ENCODE measurements at regions not wholly inside any gene's neighbourhood (a gene's known extent, or its start where the extent isn't known, plus 50 kb on each side); places are given as distances from the start of the nearest gene placed in this dataset.

GRCh38 chr3:174430986-174431385 is 428.1 kb upstream of the NAALADL2 start:
- Histone ChIP-seq H3K27me3 (ENCODE audit: control insufficient read depth, extremely low read depth, insufficient read depth, low read length) (no peaks in the 10 kb centered on the region), H3K4me1 (ENCODE audit: control insufficient read depth, extremely low read depth, insufficient read depth, low read length) (peaks cover 7% of the 10 kb centered on the region), H3K36me3 (ENCODE audit: control insufficient read depth in 2 of 2, extremely low read depth in 1 of 2, insufficient read depth in 2 of 2, low read length in 2 of 2) (no peaks in the 10 kb centered on the region), H3K27ac (ENCODE audit: control insufficient read depth, insufficient read depth, low read length) (no peak overlapping the region), H3K9ac (ENCODE audit: control insufficient read depth, extremely low read depth, insufficient read depth, low read length) (no peak overlapping the region), H3K79me2 (ENCODE audit: control insufficient read depth, insufficient read depth, low read length) (no peaks in the 10 kb centered on the region), H3K4me2 (ENCODE audit: control insufficient read depth, extremely low read depth, insufficient read depth, low read depth, low read length) (no peak overlapping the region), H3K9me1 (ENCODE audit: control insufficient read depth, extremely low read depth, insufficient read depth, low read length) (no peaks in the 10 kb centered on the region), H3K9me3 (ENCODE audit: control insufficient read depth, low read depth, low read length) (peaks cover 3% of the 10 kb centered on the region), H2AFZ (ENCODE audit: control insufficient read depth, low read length) (no peak overlapping the region), H3K4me3 (ENCODE audit: control insufficient read depth in 2 of 3, extremely low read depth in 1 of 3, insufficient read depth in 2 of 3, low read depth in 1 of 3, low read length in 3 of 3) (no peak overlapping the region), H4K20me1 (ENCODE audit: control insufficient read depth, extremely low read depth, insufficient read depth, low read length) (no peaks in the 10 kb centered on the region)
- dilution Hi-C loops (cut with MboI; ENCODE audit: extremely low pct_ligation_motif_present, low sequenced_read_pairs), result no loop called here
- no peak for TF ChIP-seq EZH2 (IDR thresholded peaks at IDR 0.05; ENCODE audit: low read length)
- TF ChIP-seq, protein P1, sequence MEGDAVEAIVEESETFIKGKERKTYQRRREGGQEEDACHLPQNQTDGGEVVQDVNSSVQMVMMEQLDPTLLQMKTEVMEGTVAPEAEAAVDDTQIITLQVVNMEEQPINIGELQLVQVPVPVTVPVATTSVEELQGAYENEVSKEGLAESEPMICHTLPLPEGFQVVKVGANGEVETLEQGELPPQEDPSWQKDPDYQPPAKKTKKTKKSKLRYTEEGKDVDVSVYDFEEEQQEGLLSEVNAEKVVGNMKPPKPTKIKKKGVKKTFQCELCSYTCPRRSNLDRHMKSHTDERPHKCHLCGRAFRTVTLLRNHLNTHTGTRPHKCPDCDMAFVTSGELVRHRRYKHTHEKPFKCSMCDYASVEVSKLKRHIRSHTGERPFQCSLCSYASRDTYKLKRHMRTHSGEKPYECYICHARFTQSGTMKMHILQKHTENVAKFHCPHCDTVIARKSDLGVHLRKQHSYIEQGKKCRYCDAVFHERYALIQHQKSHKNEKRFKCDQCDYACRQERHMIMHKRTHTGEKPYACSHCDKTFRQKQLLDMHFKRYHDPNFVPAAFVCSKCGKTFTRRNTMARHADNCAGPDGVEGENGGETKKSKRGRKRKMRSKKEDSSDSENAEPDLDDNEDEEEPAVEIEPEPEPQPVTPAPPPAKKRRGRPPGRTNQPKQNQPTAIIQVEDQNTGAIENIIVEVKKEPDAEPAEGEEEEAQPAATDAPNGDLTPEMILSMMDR (optimal IDR thresholded peaks at IDR 0.05 in 1 of 3, IDR thresholded peaks at IDR 0.05 in 1 of 3, conservative IDR thresholded peaks at IDR 0.05 in 1 of 3; ENCODE audit: extremely low read depth in 1 of 3, insufficient read depth in 2 of 3, low read length in 3 of 3), result no peak
- DNase-seq (ENCODE audit: low read depth, low spot score) (no peak), FAIRE-seq (no peak)

DNA sequence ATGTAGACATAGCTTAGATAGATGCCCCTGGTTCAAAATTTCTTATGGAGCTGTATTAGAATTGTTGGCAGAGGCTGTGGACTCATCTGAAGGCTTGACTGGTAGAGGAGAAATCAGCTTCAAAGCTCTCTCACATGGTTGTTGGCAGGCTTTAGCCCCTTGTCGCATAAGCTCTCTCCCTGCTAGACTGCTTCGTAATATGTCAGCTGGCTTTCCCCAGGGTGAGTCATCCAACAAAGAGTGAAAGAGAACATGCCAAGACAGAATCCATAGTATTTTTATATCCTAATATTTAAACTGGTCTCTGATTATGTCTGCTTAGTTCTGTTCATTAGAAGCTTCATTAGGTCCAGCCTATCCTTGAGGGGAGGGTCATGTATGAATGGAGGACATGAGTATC is 427.4 kb upstream of the NAALADL2 start:
- H3K27me3 ChIP-seq (ENCODE audit: control insufficient read depth, extremely low read depth, insufficient read depth, low read length), result no peaks in the 10 kb centered on the region
- H3K9me1 ChIP-seq (ENCODE audit: control insufficient read depth, extremely low read depth, insufficient read depth, low read length), result no peaks in the 10 kb centered on the region
- DNase-seq (ENCODE audit: low read depth, low spot score), result no peak
- dilution Hi-C loops (cut with MboI; ENCODE audit: extremely low pct_ligation_motif_present, low sequenced_read_pairs), result no loop called here
- TF ChIP-seq, protein P1 (optimal IDR thresholded peaks at IDR 0.05 in 1 of 3, IDR thresholded peaks at IDR 0.05 in 1 of 3, conservative IDR thresholded peaks at IDR 0.05 in 1 of 3; ENCODE audit: extremely low read depth in 1 of 3, insufficient read depth in 2 of 3, low read length in 3 of 3), result no peak
- no peak for TF ChIP-seq EZH2 (IDR thresholded peaks at IDR 0.05; ENCODE audit: low read length)
- no peak overlapping the region for H3K9ac ChIP-seq (ENCODE audit: control insufficient read depth, extremely low read depth, insufficient read depth, low read length)
- peaks cover 3% of the 10 kb centered on the region for H3K9me3 ChIP-seq (ENCODE audit: control insufficient read depth, low read depth, low read length)
- H3K4me3 ChIP-seq (ENCODE audit: control insufficient read depth in 2 of 3, extremely low read depth in 1 of 3, insufficient read depth in 2 of 3, low read depth in 1 of 3, low read length in 3 of 3), result no peak overlapping the region
- H3K4me1 ChIP-seq (ENCODE audit: control insufficient read depth, extremely low read depth, insufficient read depth, low read length), result peaks cover 7% of the 10 kb centered on the region
- H3K36me3 ChIP-seq (ENCODE audit: control insufficient read depth in 2 of 2, extremely low read depth in 1 of 2, insufficient read depth in 2 of 2, low read length in 2 of 2), result no peaks in the 10 kb centered on the region
- H3K79me2 ChIP-seq (ENCODE audit: control insufficient read depth, insufficient read depth, low read length), result no peaks in the 10 kb centered on the region
- H3K4me2 ChIP-seq (ENCODE audit: control insufficient read depth, extremely low read depth, insufficient read depth, low read depth, low read length), result peak overlapping the region; percentile 59
- no peaks in the 10 kb centered on the region for H4K20me1 ChIP-seq (ENCODE audit: control insufficient read depth, extremely low read depth, insufficient read depth, low read length)
- H2AFZ ChIP-seq (ENCODE audit: control insufficient read depth, low read length), result peak overlapping the region; percentile 79
- H3K27ac ChIP-seq (ENCODE audit: control insufficient read depth, insufficient read depth, low read length), result peak overlapping the region; percentile 44
- peak; percentile 80 for FAIRE-seq

All from keratinocyte (primary cell).